GM06990 (cell line): ENCODE measurements at regions not wholly inside any gene's neighbourhood (a gene's known extent, or its start where the extent isn't known, plus 50 kb on each side); places are given as distances from the start of the nearest gene placed in this dataset.
"Not testable (repeated sequence)": the region's sequence is repeated elsewhere in the genome, so short reads cannot be mapped to it uniquely, and the experiment has no call there.

ENCODE experiments used
- DNase-seq: peaks from one replicate; pipeline ENCODE4 v3.0.0-alpha.2; 2011; ENCODE audit not compliant: insufficient read length; ENCODE audit errors: extremely low read depth
- H3K27me3 ChIP-seq: replicated peaks from 2 replicates; pipeline ENCODE4 v1.6.0; 2011; ENCODE audit warnings: low read length; ENCODE audit not compliant: control insufficient read depth, insufficient read depth
- H3K36me3 ChIP-seq: 2 replicates; pipeline ENCODE4 v1.5.1; 2011; ENCODE audit warnings: low read length; ENCODE audit not compliant: control insufficient read depth, insufficient read depth
- H3K4me3 ChIP-seq: replicated peaks from 2 replicates; pipeline ENCODE4 v1.5.1; 2011; ENCODE audit warnings: low read depth, mild to moderate bottlenecking, control low read depth, low read length
- TF ChIP-seq, protein P1 (sequence below): IDR thresholded peaks from 2 replicates; pipeline ENCODE4 v1.5.1; 2011; ENCODE audit warnings: low read length, control low read depth, mild to moderate bottlenecking, inconsistent platforms; ENCODE audit not compliant: insufficient read depth, poor library complexity, severe bottlenecking

DNA sequence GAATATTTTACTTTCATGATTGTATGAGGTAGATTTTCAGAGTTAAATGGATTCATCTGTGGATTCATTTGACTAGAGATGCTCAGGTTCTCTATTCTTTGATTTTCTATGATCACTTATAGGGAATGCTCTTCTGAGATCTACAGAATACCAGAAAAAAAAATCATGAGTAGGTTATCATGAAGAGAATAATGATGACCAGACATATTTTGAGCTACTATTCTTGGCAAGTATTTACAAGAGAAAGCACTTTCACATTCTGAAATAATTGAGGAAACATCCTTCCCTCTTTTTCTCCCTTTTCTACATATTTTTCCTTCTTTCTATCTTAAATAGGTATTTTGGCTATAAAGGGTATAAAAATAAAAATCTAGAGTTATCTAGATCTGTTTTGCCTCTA is 543.0 kb upstream of the TUSC1 start:
- TF ChIP-seq, protein P1, sequence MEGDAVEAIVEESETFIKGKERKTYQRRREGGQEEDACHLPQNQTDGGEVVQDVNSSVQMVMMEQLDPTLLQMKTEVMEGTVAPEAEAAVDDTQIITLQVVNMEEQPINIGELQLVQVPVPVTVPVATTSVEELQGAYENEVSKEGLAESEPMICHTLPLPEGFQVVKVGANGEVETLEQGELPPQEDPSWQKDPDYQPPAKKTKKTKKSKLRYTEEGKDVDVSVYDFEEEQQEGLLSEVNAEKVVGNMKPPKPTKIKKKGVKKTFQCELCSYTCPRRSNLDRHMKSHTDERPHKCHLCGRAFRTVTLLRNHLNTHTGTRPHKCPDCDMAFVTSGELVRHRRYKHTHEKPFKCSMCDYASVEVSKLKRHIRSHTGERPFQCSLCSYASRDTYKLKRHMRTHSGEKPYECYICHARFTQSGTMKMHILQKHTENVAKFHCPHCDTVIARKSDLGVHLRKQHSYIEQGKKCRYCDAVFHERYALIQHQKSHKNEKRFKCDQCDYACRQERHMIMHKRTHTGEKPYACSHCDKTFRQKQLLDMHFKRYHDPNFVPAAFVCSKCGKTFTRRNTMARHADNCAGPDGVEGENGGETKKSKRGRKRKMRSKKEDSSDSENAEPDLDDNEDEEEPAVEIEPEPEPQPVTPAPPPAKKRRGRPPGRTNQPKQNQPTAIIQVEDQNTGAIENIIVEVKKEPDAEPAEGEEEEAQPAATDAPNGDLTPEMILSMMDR = no peak
- no peaks in the 10 kb centered on the region for H3K27me3 ChIP-seq
- H3K4me3 ChIP-seq = no peak overlapping the region
- DNase-seq = no peak
- no peaks in the 10 kb centered on the region for H3K36me3 ChIP-seq

- Histone ChIP-seq H3K27me3 (no peaks in the 10 kb centered on the region), H3K36me3 (no peaks in the 10 kb centered on the region), H3K4me3 (no peak overlapping the region)
- no peak for DNase-seq
- TF ChIP-seq, protein P1 = no peak
Measured at GRCh38 chr9:26220367-26220766, 542.1 kb upstream of the TUSC1 start.

- Histone ChIP-seq H3K36me3 (no peaks in the 10 kb centered on the region), H3K27me3 (no peaks in the 10 kb centered on the region), H3K4me3 (no peak overlapping the region)
- no peak for DNase-seq
- TF ChIP-seq, protein P1 = no peak
Measured at GRCh38 chr9:26219961-26220360, 541.7 kb upstream of the TUSC1 start.

DNA sequence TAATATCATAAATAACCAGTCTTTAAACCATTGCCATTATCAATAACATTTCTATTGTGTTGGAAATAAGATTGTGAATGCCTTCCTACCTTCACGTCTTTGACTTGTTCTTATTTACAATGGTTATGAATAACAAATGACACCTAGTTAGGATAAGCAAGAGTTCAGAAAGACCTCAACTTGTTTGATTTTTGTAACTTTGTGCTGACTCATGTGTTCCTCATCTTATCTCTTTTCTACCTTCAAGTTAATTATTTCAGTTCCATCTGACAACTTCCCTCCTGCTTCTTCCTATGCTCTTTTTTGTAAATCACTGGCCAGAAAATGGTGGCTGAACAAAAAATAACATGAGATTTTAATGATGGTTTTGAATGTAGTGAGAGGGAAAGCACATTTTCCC is 538.5 kb upstream of the TUSC1 start:
- H3K4me3 ChIP-seq = no peak overlapping the region
- no peak for DNase-seq
- TF ChIP-seq, protein P1 = no peak
- no peaks in the 10 kb centered on the region for H3K36me3 ChIP-seq
- H3K27me3 ChIP-seq = no peaks in the 10 kb centered on the region

DNA sequence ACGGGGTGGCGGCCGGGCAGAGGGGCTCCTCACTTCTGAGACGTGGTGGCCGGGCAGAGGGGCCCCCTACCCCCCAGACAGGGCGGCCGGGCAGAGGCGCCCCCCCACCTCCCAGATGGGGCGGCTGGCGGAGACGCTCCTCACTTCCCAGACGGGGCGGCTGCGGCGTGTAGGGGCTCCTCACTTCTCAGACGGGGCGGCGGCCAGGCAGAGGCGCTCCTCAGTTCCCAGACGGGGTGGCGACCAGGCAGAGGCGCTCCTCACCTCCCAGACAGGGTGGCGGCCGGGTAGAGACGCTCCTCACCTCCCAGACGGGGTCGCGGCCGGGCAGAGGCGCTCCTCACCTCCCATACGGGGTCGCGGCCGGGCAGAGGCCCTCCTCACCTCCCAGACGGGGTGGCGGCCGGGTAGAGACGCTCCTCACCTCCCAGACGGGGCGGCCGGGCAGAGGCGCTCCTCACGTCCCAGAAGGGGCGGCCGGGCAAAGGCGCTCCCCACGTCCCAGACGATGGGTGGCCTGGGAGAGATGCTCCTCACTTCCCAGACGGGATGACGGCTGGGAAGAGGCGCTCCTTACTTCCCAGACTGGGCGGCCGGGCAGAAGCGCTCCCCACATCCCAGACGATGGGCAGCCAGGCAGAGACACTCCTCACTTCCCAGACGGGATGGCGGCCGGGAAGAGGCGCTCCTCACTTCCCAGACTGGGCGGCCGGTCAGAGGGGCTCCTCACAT is 536.6 kb upstream of the TUSC1 start:
- DNase-seq, H3K27me3 ChIP-seq, H3K4me3 ChIP-seq, H3K36me3 ChIP-seq: not testable (repeated sequence)

GRCh38 chr9:26210338-26210851 is 532.2 kb upstream of the TUSC1 start:
- Histone ChIP-seq H3K4me3 (no peak overlapping the region), H3K36me3 (no peaks in the 10 kb centered on the region), H3K27me3 (no peaks in the 10 kb centered on the region)
- DNase-seq = no peak
- TF ChIP-seq, protein P1 = no peak
